OCI-LY1 (cell line): ENCODE measurements at regions not wholly inside any gene's neighbourhood (a gene's known extent, or its start where the extent isn't known, plus 50 kb on each side); places are given as distances from the start of the nearest gene placed in this dataset.

Experiments used
- H2AFZ ChIP-seq: fragments of 200-600 bp; sonication (generic), shearing (Covaris generic); 2 replicates; pipeline ENCODE4 v1.6.0; 2014; ENCODE audit warnings: antibody characterized with exemption, mild to moderate bottlenecking, low read length
- H3F3A ChIP-seq: fragments of 200-600 bp; sonication (generic), shearing (Covaris generic); 2 replicates; pipeline ENCODE4 v1.6.0; 2014; ENCODE audit warnings: mild to moderate bottlenecking, antibody characterized with exemption, low read length, moderate library complexity; ENCODE audit not compliant: insufficient read depth
- H3K27ac ChIP-seq: fragments of 200-600 bp; sonication (generic); 2 replicates; pipeline ENCODE4 v1.5.1; 2014; ENCODE audit warnings: low read length, mixed run types, mild to moderate bottlenecking, low read depth; ENCODE audit not compliant: poor library complexity, severe bottlenecking
- H3K27me3 ChIP-seq: fragments of 200-600 bp; sonication (generic); 2 replicates; pipeline ENCODE4 v1.6.0; 2014; ENCODE audit warnings: antibody characterized with exemption, mild to moderate bottlenecking, low read length, moderate library complexity; ENCODE audit not compliant: insufficient read depth
- H3K36me3 ChIP-seq: fragments of 200-600 bp; sonication (generic); 2 replicates; pipeline ENCODE4 v1.6.1; 2014; ENCODE audit warnings: mild to moderate bottlenecking, antibody characterized with exemption, low read length, moderate library complexity, mixed read lengths; ENCODE audit not compliant: insufficient read depth
- H3K4me1 ChIP-seq: fragments of 200-600 bp; sonication (generic); 2 replicates; pipeline ENCODE4 v1.5.1; 2014; ENCODE audit warnings: mild to moderate bottlenecking, low read length, moderate library complexity; ENCODE audit not compliant: insufficient read depth, severe bottlenecking
- H3K4me2 ChIP-seq: fragments of 200-600 bp; sonication (generic), shearing (Covaris generic); 2 replicates; pipeline ENCODE4 v1.6.1; 2014; ENCODE audit warnings: low read length
- H3K4me3 ChIP-seq: fragments of 200-600 bp; sonication (generic); 2 replicates; pipeline ENCODE4 v1.5.1; 2014; ENCODE audit warnings: low read length, low read depth, mild to moderate bottlenecking, mixed read lengths; ENCODE audit not compliant: poor library complexity, severe bottlenecking
- H3K79me2 ChIP-seq: fragments of 200-600 bp; shearing (Covaris generic); 2 replicates; pipeline ENCODE4 v1.6.1; 2016; ENCODE audit warnings: mixed run types, low read length, mixed read lengths; ENCODE audit not compliant: insufficient read depth
- H3K9ac ChIP-seq: fragments of 200-600 bp; sonication (generic), shearing (Covaris generic); 2 replicates; pipeline ENCODE4 v1.6.1; 2014; ENCODE audit warnings: mild to moderate bottlenecking, low read length, mixed read lengths
- H3K9me2 ChIP-seq: fragments of 200-600 bp; sonication (generic), shearing (Covaris generic); 2 replicates; pipeline ENCODE4 v1.6.1; 2014; ENCODE audit warnings: low read depth, mild to moderate bottlenecking, low read length, mixed read lengths
- H3K9me3 ChIP-seq: fragments of 200-600 bp; shearing (Covaris generic); 2 replicates; pipeline ENCODE4 v1.6.1; 2014; ENCODE audit warnings: low read length, mixed read lengths
- H4K20me1 ChIP-seq: fragments of 200-600 bp; sonication (generic), shearing (Covaris generic); 2 replicates; pipeline ENCODE4 v1.6.0; 2016; ENCODE audit warnings: mild to moderate bottlenecking, low read length; ENCODE audit not compliant: insufficient read depth
- CTCF ChIP-seq: fragments of 200-600 bp; sonication (generic), shearing (Covaris generic); IDR thresholded peaks from 2 replicates; pipeline ENCODE4 v1.5.1; 2017; ENCODE audit warnings: mild to moderate bottlenecking, antibody characterized with exemption, low read length, moderate library complexity, mixed read lengths
- EZH2 ChIP-seq: fragments of 200-600 bp; sonication (generic), shearing (Covaris generic); IDR thresholded peaks from 2 replicates; pipeline ENCODE4 v1.8.0; 2017; ENCODE audit warnings: borderline replicate concordance, mixed run types, mild to moderate bottlenecking, antibody characterized with exemption, low read length, moderate library complexity, mixed read lengths

GRCh38 chr18:77433076-77433475, 183.4 kb downstream of the GALR1 start:
- no peak overlapping the region for H2AFZ ChIP-seq

GRCh38 chr18:77439888-77440287, 190.2 kb downstream of the GALR1 start:
- H3K27ac ChIP-seq, result no peak overlapping the region
- no peaks in the 10 kb centered on the region for H3F3A ChIP-seq
- no peak overlapping the region for H3K4me3 ChIP-seq
- H3K4me2 ChIP-seq, result no peak overlapping the region
- H3K9me3 ChIP-seq, result no peaks in the 10 kb centered on the region
- no peaks in the 10 kb centered on the region for H4K20me1 ChIP-seq
- H3K27me3 ChIP-seq, result no peaks in the 10 kb centered on the region
- H3K79me2 ChIP-seq, result no peaks in the 10 kb centered on the region
- H2AFZ ChIP-seq, result no peak overlapping the region
- no peaks in the 10 kb centered on the region for H3K4me1 ChIP-seq
- no peaks in the 10 kb centered on the region for H3K36me3 ChIP-seq
- H3K9ac ChIP-seq, result no peak overlapping the region
- no peaks in the 10 kb centered on the region for H3K9me2 ChIP-seq
- no peak for TF ChIP-seq CTCF
- no peak for TF ChIP-seq EZH2

More at GRCh38 chr18:77433076-77433475, 183.4 kb downstream of the GALR1 start:
- Histone ChIP-seq H3K79me2 (no peaks in the 10 kb centered on the region), H3K4me1 (no peaks in the 10 kb centered on the region), H3K9me2 (no peaks in the 10 kb centered on the region), H3F3A (no peaks in the 10 kb centered on the region), H3K4me3 (no peak overlapping the region), H3K27me3 (no peaks in the 10 kb centered on the region), H3K36me3 (no peaks in the 10 kb centered on the region), H3K4me2 (no peak overlapping the region), H3K9ac (no peak overlapping the region), H4K20me1 (no peaks in the 10 kb centered on the region), H3K27ac (no peak overlapping the region), H3K9me3 (no peaks in the 10 kb centered on the region)
- TF ChIP-seq CTCF (no peak), EZH2 (no peak)

- Histone ChIP-seq H4K20me1 (no peaks in the 10 kb centered on the region), H3K27me3 (no peaks in the 10 kb centered on the region), H2AFZ (no peak overlapping the region), H3K9ac (no peak overlapping the region), H3K36me3 (no peaks in the 10 kb centered on the region), H3K4me3 (no peak overlapping the region), H3K4me2 (no peak overlapping the region), H3K79me2 (no peaks in the 10 kb centered on the region), H3F3A (no peaks in the 10 kb centered on the region), H3K4me1 (no peaks in the 10 kb centered on the region), H3K9me3 (no peaks in the 10 kb centered on the region), H3K9me2 (no peaks in the 10 kb centered on the region), H3K27ac (no peak overlapping the region)
- no peak for TF ChIP-seq EZH2
- no peak for TF ChIP-seq CTCF
These were observed 192.7 kb downstream of the GALR1 start for GRCh38 chr18:77442393-77442792.
